HepG2 (cell line): ENCODE measurements at regions not wholly inside any gene's neighbourhood (a gene's known extent, or its start where the extent isn't known, plus 50 kb on each side); places are given as distances from the start of the nearest gene placed in this dataset.
A peak's percentile ranks its signal among the peaks of the same experiment; 100 is the strongest.

ENCODE experiments used
- ARNT2 ChIP-seq: sonication (generic); formaldehyde crosslinking; IDR thresholded peaks from 2 replicates; pipeline ENCODE4 v1.8.0; 2022; ENCODE audit warnings: mild to moderate bottlenecking, low read depth, missing genetic modification reagents, moderate library complexity
- ATF7 ChIP-seq, 2 experiments: fragments of 450-650 bp in 1 of 2; sonication (generic) in 1 of 2; formaldehyde crosslinking in 1 of 2; IDR thresholded peaks; 2 replicates each; pipeline versions ENCODE4 v1.4.0 to v1.6.1; 2016 to 2020; ENCODE audit warnings: antibody characterized with exemption in 1 of 2, mild to moderate bottlenecking in 1 of 2, missing genetic modification reagents in 1 of 2
- CCDC6 ChIP-seq: sonication (generic); formaldehyde crosslinking; IDR thresholded peaks from 2 replicates; pipeline ENCODE4 v1.8.1; 2022; ENCODE audit warnings: mild to moderate bottlenecking, missing genetic modification reagents, moderate library complexity
- CREM ChIP-seq, 2 experiments: sonication (generic) in 1 of 2; formaldehyde crosslinking in 1 of 2; IDR thresholded peaks; 2 replicates each; pipeline versions ENCODE4 v1.4.0 to v1.6.1; 2016 to 2020; ENCODE audit warnings: antibody characterized with exemption in 1 of 2, mild to moderate bottlenecking in 1 of 2, missing genetic modification reagents in 1 of 2
- FLYWCH1 ChIP-seq: sonication (generic); formaldehyde crosslinking; IDR thresholded peaks from 2 replicates; pipeline ENCODE4 v1.8.1; 2023; ENCODE audit warnings: mild to moderate bottlenecking, missing genetic modification reagents
- FOXP1 ChIP-seq, 2 experiments: fragments of 450-650 bp in 1 of 2; IDR thresholded peaks; 2 replicates each; pipeline ENCODE4 v1.6.1; 2017 to 2018; ENCODE audit warnings: antibody characterized with exemption in 1 of 2
- HNRNPK ChIP-seq: fragments of 200-400 bp; formaldehyde crosslinking; IDR thresholded peaks from 2 replicates; pipeline ENCODE4 v1.6.1; 2018; ENCODE audit warnings: low read length, low read depth, moderate library complexity, mild to moderate bottlenecking; ENCODE audit not compliant: poor library complexity, severe bottlenecking
- LCORL ChIP-seq, 2 experiments: fragments of 450-650 bp in 1 of 2; sonication (generic) in 1 of 2; formaldehyde crosslinking in 1 of 2; IDR thresholded peaks; 2 replicates each; pipeline versions ENCODE4 v1.5.0 to v1.6.1; 2017 to 2020; ENCODE audit warnings: antibody characterized with exemption in 1 of 2, missing genetic modification reagents in 1 of 2
- MEIS2 ChIP-seq: sonication (generic); formaldehyde crosslinking; IDR thresholded peaks from 2 replicates; pipeline ENCODE4 v1.9.0; 2021; ENCODE audit warnings: mild to moderate bottlenecking, missing genetic modification reagents
- NONO ChIP-seq, 2 experiments: fragments of 450-650 bp in 1 of 2; sonication (generic) in 1 of 2; formaldehyde crosslinking in 1 of 2; IDR thresholded peaks in 1 of 2; conservative IDR thresholded peaks in 1 of 2; 2 replicates each; pipeline versions ENCODE4 v1.6.1 to v1.8.0; 2017 to 2022; ENCODE audit warnings: mild to moderate bottlenecking in 1 of 2, missing genetic modification reagents in 1 of 2, moderate library complexity in 1 of 2
- PLRG1 ChIP-seq: fragments of 450-650 bp; conservative IDR thresholded peaks from 2 replicates; pipeline ENCODE4 v1.6.1; 2016
- SIX4 ChIP-seq: sonication (generic); formaldehyde crosslinking; IDR thresholded peaks from 2 replicates; pipeline ENCODE4 v1.4.0; 2020; ENCODE audit warnings: missing genetic modification reagents
- ZNF256 ChIP-seq: sonication (generic); formaldehyde crosslinking; conservative IDR thresholded peaks from 2 replicates; pipeline ENCODE4 v1.4.0; 2020; ENCODE audit warnings: missing genetic modification reagents
- ZNF510 ChIP-seq: sonication (generic); formaldehyde crosslinking; IDR thresholded peaks from 2 replicates; pipeline ENCODE4 v1.4.0; 2020; ENCODE audit warnings: low read depth, mild to moderate bottlenecking, missing genetic modification reagents
- TF ChIP-seq, protein P1 (sequence below): sonication (generic); formaldehyde crosslinking; IDR thresholded peaks from 2 replicates; pipeline ENCODE4 v1.8.0; 2022; ENCODE audit warnings: missing genetic modification reagents, mild to moderate bottlenecking, moderate library complexity, borderline replicate concordance
- TF ChIP-seq, protein P2 (sequence below): fragments of 450-650 bp; IDR thresholded peaks from 2 replicates; pipeline ENCODE4 v1.6.1; 2017; ENCODE audit warnings: mild to moderate bottlenecking

DNA sequence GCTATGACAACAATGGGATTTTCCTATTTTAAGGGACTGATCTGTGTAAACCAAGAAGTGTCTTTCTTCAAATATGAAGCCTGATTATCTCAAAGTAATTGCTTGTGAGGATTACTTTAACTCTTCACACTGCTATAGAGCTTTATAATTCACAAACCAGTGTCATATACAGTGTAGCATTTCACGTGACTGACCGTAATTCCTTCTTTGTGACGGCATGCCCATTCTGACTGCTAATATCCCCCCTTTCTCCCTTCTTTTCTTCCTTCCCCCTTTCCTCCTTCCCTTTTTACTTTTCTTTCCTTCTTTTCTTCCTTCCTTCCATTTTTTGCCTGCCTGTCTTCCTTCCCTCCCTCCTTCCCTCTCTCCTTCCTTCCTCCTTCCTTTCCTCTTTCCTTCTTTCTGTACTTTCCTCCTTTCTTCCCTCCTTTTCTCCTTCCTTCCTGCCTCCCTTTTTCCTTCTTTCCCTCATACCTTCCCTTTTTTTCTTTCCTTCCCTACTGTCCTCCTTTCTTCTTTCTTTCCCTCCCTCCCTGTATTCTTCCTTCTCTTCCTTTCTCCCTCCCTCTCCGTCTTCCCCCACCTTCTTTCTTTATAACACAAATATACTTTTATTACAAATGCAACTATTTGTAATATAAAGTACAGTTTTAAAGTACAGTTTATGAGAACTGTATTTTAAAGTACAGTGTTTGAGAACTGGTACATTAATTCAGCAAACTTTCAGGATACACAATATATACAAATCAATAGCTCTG is 75.0 kb upstream of the EXOC2 start (continued):
- TF ChIP-seq LCORL (IDR thresholded peaks at IDR 0.05) (peak; percentile 66; the same call in 1 of the 2 replicates), LCORL (CRISPR knock-in tag; IDR thresholded peaks at IDR 0.05) (no peak), NONO (IDR thresholded peaks at IDR 0.05) (0 out of 2 replicates have a peak, but pooled peaks have one; percentile 56), NONO (CRISPR knock-in tag; conservative IDR thresholded peaks at IDR 0.05) (no peak), ATF7 (IDR thresholded peaks at IDR 0.05) (peak; percentile 29; the same call in 1 of the 2 replicates), ATF7 (CRISPR knock-in tag; IDR thresholded peaks at IDR 0.05) (no peak), MEIS2 (no peak), ZNF256 (CRISPR knock-in tag) (no peak), PLRG1 (peak; percentile 86; the same call in 1 of the 2 replicates), ZNF510 (CRISPR knock-in tag) (no peak), HNRNPK (peak; percentile 8), FLYWCH1 (no peak), CCDC6 (CRISPR knock-in tag) (no peak), FOXP1 (IDR thresholded peaks at IDR 0.05) (peak; percentile 17; the same call in 1 of the 2 replicates), FOXP1 (CRISPR knock-in tag; IDR thresholded peaks at IDR 0.05) (no peak), SIX4 (CRISPR knock-in tag) (no peak), ARNT2 (CRISPR knock-in tag) (no peak), CREM (IDR thresholded peaks at IDR 0.05) (no peak), CREM (CRISPR knock-in tag; IDR thresholded peaks at IDR 0.05) (no peak)
- TF ChIP-seq, protein P1, sequence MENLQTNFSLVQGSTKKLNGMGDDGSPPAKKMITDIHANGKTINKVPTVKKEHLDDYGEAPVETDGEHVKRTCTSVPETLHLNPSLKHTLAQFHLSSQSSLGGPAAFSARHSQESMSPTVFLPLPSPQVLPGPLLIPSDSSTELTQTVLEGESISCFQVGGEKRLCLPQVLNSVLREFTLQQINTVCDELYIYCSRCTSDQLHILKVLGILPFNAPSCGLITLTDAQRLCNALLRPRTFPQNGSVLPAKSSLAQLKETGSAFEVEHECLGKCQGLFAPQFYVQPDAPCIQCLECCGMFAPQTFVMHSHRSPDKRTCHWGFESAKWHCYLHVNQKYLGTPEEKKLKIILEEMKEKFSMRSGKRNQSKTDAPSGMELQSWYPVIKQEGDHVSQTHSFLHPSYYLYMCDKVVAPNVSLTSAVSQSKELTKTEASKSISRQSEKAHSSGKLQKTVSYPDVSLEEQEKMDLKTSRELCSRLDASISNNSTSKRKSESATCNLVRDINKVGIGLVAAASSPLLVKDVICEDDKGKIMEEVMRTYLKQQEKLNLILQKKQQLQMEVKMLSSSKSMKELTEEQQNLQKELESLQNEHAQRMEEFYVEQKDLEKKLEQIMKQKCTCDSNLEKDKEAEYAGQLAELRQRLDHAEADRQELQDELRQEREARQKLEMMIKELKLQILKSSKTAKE (CRISPR knock-in tag): no peak
- TF ChIP-seq, protein P2, sequence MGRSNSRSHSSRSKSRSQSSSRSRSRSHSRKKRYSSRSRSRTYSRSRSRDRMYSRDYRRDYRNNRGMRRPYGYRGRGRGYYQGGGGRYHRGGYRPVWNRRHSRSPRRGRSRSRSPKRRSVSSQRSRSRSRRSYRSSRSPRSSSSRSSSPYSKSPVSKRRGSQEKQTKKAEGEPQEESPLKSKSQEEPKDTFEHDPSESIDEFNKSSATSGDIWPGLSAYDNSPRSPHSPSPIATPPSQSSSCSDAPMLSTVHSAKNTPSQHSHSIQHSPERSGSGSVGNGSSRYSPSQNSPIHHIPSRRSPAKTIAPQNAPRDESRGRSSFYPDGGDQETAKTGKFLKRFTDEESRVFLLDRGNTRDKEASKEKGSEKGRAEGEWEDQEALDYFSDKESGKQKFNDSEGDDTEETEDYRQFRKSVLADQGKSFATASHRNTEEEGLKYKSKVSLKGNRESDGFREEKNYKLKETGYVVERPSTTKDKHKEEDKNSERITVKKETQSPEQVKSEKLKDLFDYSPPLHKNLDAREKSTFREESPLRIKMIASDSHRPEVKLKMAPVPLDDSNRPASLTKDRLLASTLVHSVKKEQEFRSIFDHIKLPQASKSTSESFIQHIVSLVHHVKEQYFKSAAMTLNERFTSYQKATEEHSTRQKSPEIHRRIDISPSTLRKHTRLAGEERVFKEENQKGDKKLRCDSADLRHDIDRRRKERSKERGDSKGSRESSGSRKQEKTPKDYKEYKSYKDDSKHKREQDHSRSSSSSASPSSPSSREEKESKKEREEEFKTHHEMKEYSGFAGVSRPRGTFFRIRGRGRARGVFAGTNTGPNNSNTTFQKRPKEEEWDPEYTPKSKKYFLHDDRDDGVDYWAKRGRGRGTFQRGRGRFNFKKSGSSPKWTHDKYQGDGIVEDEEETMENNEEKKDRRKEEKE: no peak
